ENCODE measurements at regions not wholly inside any gene's neighbourhood (a gene's known extent, or its start where the extent isn't known, plus 50 kb on each side); places are given as distances from the start of the nearest gene placed in this dataset.

GRCh38 chr12:58645946-58646345 lies 274.4 kb downstream of the LRIG3 start:
- TF ChIP-seq TEAD4 (IDR thresholded peaks at IDR 0.05; ENCODE audit: borderline replicate concordance, insufficient read depth) (no peak), CHD2 (IDR thresholded peaks at IDR 0.05; ENCODE audit: low read length, partially characterized antibody) (no peak), CTCF (IDR thresholded peaks at IDR 0.05) (no peak), JUND (IDR thresholded peaks at IDR 0.05) (no peak), USF1 (IDR thresholded peaks at IDR 0.05; ENCODE audit: borderline replicate concordance, low read depth) (no peak), RXRA (IDR thresholded peaks at IDR 0.05; ENCODE audit: borderline replicate concordance, low read depth) (no peak), EZH2phosphoT487 (IDR thresholded peaks at IDR 0.05; ENCODE audit: borderline replicate concordance, low read depth) (no peak), EP300 (IDR thresholded peaks at IDR 0.05; ENCODE audit: borderline replicate concordance in 1 of 2, low read depth in 1 of 2, low read length in 1 of 2) (no peak)
